Body of pancreas (tissue), 4 donors: ENCODE measurements at regions not wholly inside any gene's neighbourhood (a gene's known extent, or its start where the extent isn't known, plus 50 kb on each side); places are given as distances from the start of the nearest gene placed in this dataset.
A peak's percentile ranks its signal among the peaks of the same experiment; 100 is the strongest.

Experiments
- ATAC-seq: fragments of 150-250 bp; one replicate; pipeline ENCODE4 v1.9.1; 2016
- DNase-seq, 4 donors: peaks; one replicate each; pipeline ENCODE4 v3.0.0-alpha.2; 2019
- H3K27ac ChIP-seq, 4 donors: fragments of 200-600 bp; sonication (generic); 1 replicate in 3 of 4; 2 replicates in 1 of 4; pipeline versions ENCODE4 v1.5.1 to v1.6.1; 2016 to 2019; ENCODE audit warnings: mild to moderate bottlenecking in 1 of 4, mixed read lengths in 1 of 4, moderate library complexity in 1 of 4
- H3K27me3 ChIP-seq, 2 donors: fragments of 200-600 bp; sonication (generic); one replicate each; pipeline ENCODE4 v1.6.0; 2016; ENCODE audit warnings: mild to moderate bottlenecking in 1 of 2
- H3K36me3 ChIP-seq, 2 donors: fragments of 200-600 bp; sonication (generic); replicated peaks in 1 of 2; 2 replicates each; pipeline ENCODE4 v1.5.1; 2016; ENCODE audit warnings: low read depth in 2 of 2; ENCODE audit not compliant: insufficient read depth in 1 of 2
- H3K4me1 ChIP-seq: fragments of 200-600 bp; sonication (generic); one replicate; pipeline ENCODE4 v1.6.0; 2016
- H3K4me3 ChIP-seq, 2 donors: fragments of 200-600 bp; sonication (generic); 1 replicate in 1 of 2; 2 replicates in 1 of 2; pipeline ENCODE4 v1.5.1; 2016 to 2019
- H3K9me3 ChIP-seq, 3 donors: fragments of 200-600 bp; sonication (generic); 1 replicate in 2 of 3; 2 replicates in 1 of 3; pipeline ENCODE4 v1.5.1; 2016
- POLR2A ChIP-seq, 3 donors: fragments of 450-650 bp; IDR thresholded peaks; one replicate each; pipeline ENCODE4 v1.6.1; 2016; ENCODE audit warnings: antibody characterized with exemption in 3 of 3, mild to moderate bottlenecking in 2 of 3
- WGBS, 2 donors: methylation state at CpG; one replicate each; pipeline ENCODE4 v1.1.5; 2017; 5-methylcytosine and 5-hydroxymethylcytosine counted together
- intact Hi-C: fragments of 100-400 bp; cut with DNase I; formaldehyde crosslinking; loops from one replicate; pipeline ENCODE4 v1.15.1; 2023
- TF ChIP-seq, protein P1 (sequence below), 7 experiments: fragments of 450-650 bp in 4 of 7; fragments of 200-600 bp in 3 of 7; sonication (generic) in 3 of 7; IDR thresholded peaks; one replicate each; pipeline ENCODE4 v1.5.1; 2016 to 2019; ENCODE audit warnings: antibody characterized with exemption in 7 of 7

DNA sequence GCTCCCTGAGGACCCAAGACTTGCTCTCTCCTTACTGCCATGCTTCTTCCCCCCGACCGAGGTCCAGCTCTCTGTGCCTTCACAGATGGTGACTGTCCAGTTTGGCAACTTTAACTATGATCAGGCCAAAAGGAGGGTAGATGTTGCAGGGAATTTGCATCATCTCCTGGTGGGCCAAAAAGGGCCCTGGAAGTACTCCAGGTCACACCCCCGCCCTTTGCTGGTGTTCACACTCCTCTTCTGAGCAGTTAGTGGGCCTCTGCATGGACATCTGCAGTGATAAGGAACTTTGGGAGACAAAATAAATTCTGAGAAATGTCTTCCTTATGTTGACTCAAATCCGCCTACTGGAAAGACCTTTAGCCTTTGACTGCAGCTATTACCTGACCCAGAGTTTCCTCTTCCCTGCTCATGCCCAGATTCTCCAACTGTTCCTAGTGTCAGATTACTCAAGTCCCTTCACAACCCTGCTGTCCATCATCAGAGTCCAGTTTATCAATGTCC, 234.4 kb downstream of the LOXHD1 start:
- TF ChIP-seq POLR2A (IDR thresholded peaks at IDR 0.05), result no peak
- TF ChIP-seq, protein P1, sequence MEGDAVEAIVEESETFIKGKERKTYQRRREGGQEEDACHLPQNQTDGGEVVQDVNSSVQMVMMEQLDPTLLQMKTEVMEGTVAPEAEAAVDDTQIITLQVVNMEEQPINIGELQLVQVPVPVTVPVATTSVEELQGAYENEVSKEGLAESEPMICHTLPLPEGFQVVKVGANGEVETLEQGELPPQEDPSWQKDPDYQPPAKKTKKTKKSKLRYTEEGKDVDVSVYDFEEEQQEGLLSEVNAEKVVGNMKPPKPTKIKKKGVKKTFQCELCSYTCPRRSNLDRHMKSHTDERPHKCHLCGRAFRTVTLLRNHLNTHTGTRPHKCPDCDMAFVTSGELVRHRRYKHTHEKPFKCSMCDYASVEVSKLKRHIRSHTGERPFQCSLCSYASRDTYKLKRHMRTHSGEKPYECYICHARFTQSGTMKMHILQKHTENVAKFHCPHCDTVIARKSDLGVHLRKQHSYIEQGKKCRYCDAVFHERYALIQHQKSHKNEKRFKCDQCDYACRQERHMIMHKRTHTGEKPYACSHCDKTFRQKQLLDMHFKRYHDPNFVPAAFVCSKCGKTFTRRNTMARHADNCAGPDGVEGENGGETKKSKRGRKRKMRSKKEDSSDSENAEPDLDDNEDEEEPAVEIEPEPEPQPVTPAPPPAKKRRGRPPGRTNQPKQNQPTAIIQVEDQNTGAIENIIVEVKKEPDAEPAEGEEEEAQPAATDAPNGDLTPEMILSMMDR (IDR thresholded peaks at IDR 0.05), result no peak
- intact Hi-C loops, result no loop called here
- no peak overlapping the region for H3K4me3 ChIP-seq

DNA sequence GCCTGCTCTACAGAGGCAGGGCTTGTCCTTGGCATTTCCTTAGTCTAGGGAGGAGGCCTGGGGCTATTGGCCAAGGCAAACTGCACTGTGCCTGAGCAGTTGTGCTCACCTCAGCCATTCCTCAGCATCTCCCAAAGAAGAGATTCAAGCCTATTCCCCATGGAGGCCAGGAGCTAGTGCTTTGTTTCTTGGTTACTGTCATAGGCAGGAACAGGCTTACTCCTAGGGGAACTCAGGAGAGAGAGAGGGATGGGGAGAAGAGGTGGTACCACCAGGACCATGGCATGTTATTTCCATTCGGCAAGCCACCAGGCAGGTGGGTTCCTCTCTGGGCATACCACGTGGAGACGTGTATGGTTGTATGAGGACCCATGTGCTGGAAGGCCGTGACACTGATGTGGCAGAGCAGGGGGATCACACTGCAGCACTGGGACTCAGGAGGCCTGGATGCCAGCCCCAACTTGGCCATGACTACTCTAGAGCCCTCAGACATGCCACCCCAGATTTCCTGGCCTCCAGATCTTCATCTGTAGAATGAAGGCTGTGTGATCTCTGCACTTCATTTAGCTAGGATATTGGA, 233.7 kb downstream of the LOXHD1 start:
- Histone ChIP-seq H3K27ac (no peak overlapping the region), H3K9me3 (no peaks in the 10 kb centered on the region), H3K36me3 (no peaks in the 10 kb centered on the region), H3K4me1 (no peaks in the 10 kb centered on the region), H3K27me3 (no peaks in the 10 kb centered on the region), H3K4me3 (no peak overlapping the region)
- ATAC-seq (no peak), DNase-seq (no peak)
- intact Hi-C loops, result no loop called here
- TF ChIP-seq, protein P1 (IDR thresholded peaks at IDR 0.05), result no peak
- no peak for TF ChIP-seq POLR2A (IDR thresholded peaks at IDR 0.05)
- WGBS, 2 donors, result 66 to 88% methylated on average over 3 to 4 of the region's 4 CpGs

More for the DNA sequence above, 234.4 kb downstream of the LOXHD1 start:
- ATAC-seq (peak; percentile 35), DNase-seq (no peak)
- Histone ChIP-seq H3K4me1 (no peaks in the 10 kb centered on the region), H3K9me3 (no peaks in the 10 kb centered on the region), H3K27ac (no peak overlapping the region), H3K27me3 (no peaks in the 10 kb centered on the region), H3K36me3 (no peaks in the 10 kb centered on the region)
- WGBS, 2 donors, result 90 to 96% methylated on average over 4 of the region's 4 CpGs

DNA sequence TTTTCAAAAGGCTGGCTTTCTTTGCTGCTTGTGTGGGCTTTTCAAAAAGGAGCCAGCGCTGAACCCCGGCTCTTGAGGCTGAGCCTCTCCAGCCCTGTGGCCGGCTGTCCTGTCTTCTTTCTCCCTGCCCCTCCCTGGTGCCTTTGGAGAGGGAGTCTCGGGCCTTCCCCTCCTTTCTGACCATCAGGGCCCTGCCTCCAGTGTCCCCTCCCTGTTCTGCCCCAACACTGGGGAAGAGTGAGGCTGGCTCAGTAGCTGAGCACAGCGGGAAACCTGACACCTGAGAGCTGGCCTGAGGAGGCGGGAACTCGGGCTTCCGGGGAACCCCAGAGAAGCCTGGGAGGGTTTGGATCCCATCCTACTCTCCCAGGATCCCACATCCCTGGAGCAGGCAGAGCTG, 232.1 kb downstream of the LOXHD1 start:
- intact Hi-C loops, result no loop called here
- no peak overlapping the region for H3K27ac ChIP-seq
- no peaks in the 10 kb centered on the region for H3K9me3 ChIP-seq
- no peaks in the 10 kb centered on the region for H3K27me3 ChIP-seq
- TF ChIP-seq, protein P1 (IDR thresholded peaks at IDR 0.05), result no peak
- TF ChIP-seq POLR2A (IDR thresholded peaks at IDR 0.05), result no peak
- no peak for ATAC-seq
- no peak overlapping the region for H3K4me3 ChIP-seq
- H3K36me3 ChIP-seq, result no peaks in the 10 kb centered on the region
- WGBS, 2 donors, result 38 to 53% methylated on average over 7 to 8 of the region's 8 CpGs
- H3K4me1 ChIP-seq, result no peaks in the 10 kb centered on the region
- no peak for DNase-seq

DNA sequence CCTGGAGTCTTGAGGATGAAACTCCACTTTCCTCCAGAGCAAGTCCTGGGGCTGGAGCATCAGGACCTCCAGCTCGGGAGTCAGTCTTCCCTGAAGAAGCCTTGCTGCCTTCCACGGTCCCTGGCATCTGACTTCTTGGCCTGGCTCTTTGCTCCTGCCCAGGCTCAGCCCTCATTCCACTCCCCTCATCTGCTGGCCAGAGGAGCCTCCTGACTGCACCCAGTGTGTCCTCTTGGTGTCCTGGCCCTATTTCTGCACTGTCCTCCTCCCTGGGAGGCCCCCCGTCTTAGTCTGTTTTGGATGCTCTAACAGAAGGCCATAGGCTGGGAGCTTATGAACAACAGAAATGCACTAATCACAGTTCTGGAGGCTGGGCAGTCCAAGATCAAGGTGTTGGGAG, 231.5 kb downstream of the LOXHD1 start:
- TF ChIP-seq POLR2A (IDR thresholded peaks at IDR 0.05), result no peak
- TF ChIP-seq, protein P1 (IDR thresholded peaks at IDR 0.05), result no peak
- Histone ChIP-seq H3K36me3 (no peaks in the 10 kb centered on the region), H3K9me3 (no peaks in the 10 kb centered on the region), H3K27ac (no peak overlapping the region), H3K4me3 (no peak overlapping the region), H3K4me1 (no peaks in the 10 kb centered on the region), H3K27me3 (no peaks in the 10 kb centered on the region)
- DNase-seq, result no peak
- ATAC-seq, result no peak
- WGBS, 2 donors, result 84 to 96% methylated on average over 3 of the region's 3 CpGs
- intact Hi-C loops, result no loop called here

- H3K27ac ChIP-seq, result no peak overlapping the region
- intact Hi-C loops, result no loop called here
- TF ChIP-seq, protein P1 (IDR thresholded peaks at IDR 0.05), result no peak
- TF ChIP-seq POLR2A (IDR thresholded peaks at IDR 0.05), result no peak
- no peaks in the 10 kb centered on the region for H3K27me3 ChIP-seq
- DNase-seq (no peak), ATAC-seq (no peak)
- 70 to 83% methylated on average over 5 of the region's 5 CpGs for WGBS, 2 donors
- no peaks in the 10 kb centered on the region for H3K9me3 ChIP-seq
- no peaks in the 10 kb centered on the region for H3K36me3 ChIP-seq
- no peaks in the 10 kb centered on the region for H3K4me1 ChIP-seq
- no peak overlapping the region for H3K4me3 ChIP-seq
Measured at GRCh38 chr18:46426021-46426678, 230.9 kb downstream of the LOXHD1 start.
